Choroid plexus epithelial cell (primary cell): ENCODE measurements at regions not wholly inside any gene's neighbourhood (a gene's known extent, or its start where the extent isn't known, plus 50 kb on each side); places are given as distances from the start of the nearest gene placed in this dataset.

Experiments
- DNase-seq: peaks from one replicate; pipeline ENCODE4 v3.0.0-alpha.2; 2010; ENCODE audit warnings: low read depth
- H3K4me3 ChIP-seq: 2 replicates; pipeline ENCODE4 v1.5.1; 2011; ENCODE audit warnings: low read depth, mild to moderate bottlenecking, control low read depth, low read length, moderate library complexity
- TF ChIP-seq, protein P1 (sequence below): conservative IDR thresholded peaks from 2 replicates; pipeline ENCODE4 v1.5.1; 2011; ENCODE audit warnings: low read depth, mild to moderate bottlenecking, control low read depth, inconsistent platforms, low read length, moderate library complexity

DNA sequence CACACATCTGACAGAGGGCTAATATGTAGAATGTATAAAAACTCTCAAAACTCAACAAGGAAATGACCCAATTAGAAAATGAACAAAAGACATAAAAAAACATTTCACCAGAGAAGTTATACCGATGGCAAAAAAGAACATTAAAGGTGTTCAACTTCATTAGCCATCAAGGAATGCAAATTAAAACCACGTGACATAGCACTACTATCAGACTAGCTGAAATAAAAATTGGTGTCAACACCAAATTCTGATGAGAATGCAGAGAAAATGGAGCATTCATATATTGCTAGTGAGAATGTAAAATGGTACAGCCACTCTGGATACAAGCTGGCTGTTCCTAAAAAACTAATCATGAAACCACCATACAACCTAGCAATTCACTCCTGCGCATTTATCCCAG, 128.0 kb downstream of the INSIG2 start:
- no peak for DNase-seq
- TF ChIP-seq, protein P1, sequence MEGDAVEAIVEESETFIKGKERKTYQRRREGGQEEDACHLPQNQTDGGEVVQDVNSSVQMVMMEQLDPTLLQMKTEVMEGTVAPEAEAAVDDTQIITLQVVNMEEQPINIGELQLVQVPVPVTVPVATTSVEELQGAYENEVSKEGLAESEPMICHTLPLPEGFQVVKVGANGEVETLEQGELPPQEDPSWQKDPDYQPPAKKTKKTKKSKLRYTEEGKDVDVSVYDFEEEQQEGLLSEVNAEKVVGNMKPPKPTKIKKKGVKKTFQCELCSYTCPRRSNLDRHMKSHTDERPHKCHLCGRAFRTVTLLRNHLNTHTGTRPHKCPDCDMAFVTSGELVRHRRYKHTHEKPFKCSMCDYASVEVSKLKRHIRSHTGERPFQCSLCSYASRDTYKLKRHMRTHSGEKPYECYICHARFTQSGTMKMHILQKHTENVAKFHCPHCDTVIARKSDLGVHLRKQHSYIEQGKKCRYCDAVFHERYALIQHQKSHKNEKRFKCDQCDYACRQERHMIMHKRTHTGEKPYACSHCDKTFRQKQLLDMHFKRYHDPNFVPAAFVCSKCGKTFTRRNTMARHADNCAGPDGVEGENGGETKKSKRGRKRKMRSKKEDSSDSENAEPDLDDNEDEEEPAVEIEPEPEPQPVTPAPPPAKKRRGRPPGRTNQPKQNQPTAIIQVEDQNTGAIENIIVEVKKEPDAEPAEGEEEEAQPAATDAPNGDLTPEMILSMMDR, result no peak
- H3K4me3 ChIP-seq, result no peak overlapping the region

GRCh38 chr2:118209727-118210126, 121.5 kb downstream of the INSIG2 start:
- DNase-seq, result no peak
- no peak overlapping the region for H3K4me3 ChIP-seq
- TF ChIP-seq, protein P1, result no peak

GRCh38 chr2:118207889-118208288, 119.6 kb downstream of the INSIG2 start:
- no peak for DNase-seq
- H3K4me3 ChIP-seq, result no peak overlapping the region
- TF ChIP-seq, protein P1, result no peak

GRCh38 chr2:118202707-118203303, 114.5 kb downstream of the INSIG2 start:
- peak; percentile 74 for DNase-seq
- no peak overlapping the region for H3K4me3 ChIP-seq
- TF ChIP-seq, protein P1, result peak; percentile 93

DNA sequence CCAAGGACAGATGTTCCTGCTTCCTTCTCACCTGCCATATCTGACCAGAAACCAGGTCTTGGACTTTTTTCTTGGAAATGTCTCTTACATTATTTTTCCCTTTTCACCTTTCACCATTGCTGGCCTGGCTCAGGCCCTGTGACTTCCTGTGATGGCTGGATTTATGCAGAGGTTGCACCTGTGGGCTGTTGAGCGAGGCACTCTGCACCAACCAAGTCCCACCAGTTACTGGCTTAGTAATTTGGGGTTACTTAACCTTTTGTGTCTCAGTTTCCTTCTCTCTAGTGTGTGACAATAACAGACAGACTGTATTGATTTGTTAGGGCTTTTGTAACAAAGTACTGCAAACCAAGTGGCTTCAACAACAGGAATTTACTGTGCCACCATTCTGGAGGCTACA, 110.0 kb downstream of the INSIG2 start:
- no peak for DNase-seq
- TF ChIP-seq, protein P1, result no peak
- no peak overlapping the region for H3K4me3 ChIP-seq

- DNase-seq, result peak; percentile 33
- H3K4me3 ChIP-seq, result no peak overlapping the region
- TF ChIP-seq, protein P1, result no peak
Measured at GRCh38 chr2:118197011-118197675, 108.9 kb downstream of the INSIG2 start.

DNA sequence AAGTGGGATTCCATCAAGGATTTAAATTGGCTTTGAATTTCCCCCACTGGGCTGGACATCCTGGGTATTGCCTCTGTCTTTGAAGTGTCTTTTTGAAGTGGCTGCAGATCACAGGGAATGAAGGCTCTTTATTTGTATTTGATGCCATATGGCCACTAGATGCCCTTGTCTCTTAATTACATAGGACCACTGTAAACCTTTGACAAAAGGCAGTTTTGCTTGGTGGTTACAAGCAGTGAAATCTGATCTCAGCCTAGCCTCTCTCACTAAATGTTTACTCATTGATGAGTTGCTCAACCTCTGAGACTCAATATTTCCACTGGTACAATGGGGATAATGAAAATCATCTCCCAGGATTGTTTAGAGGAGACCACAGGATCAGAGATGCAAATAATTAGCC, 102.2 kb downstream of the INSIG2 start:
- no peak for DNase-seq
- H3K4me3 ChIP-seq, result no peak overlapping the region
- TF ChIP-seq, protein P1, result no peak
